CD4-positive, alpha-beta T cell treated with Interferon alpha-2 for 1 hour (primary cell): ENCODE measurements at regions not wholly inside any gene's neighbourhood (a gene's known extent, or its start where the extent isn't known, plus 50 kb on each side); places are given as distances from the start of the nearest gene placed in this dataset.
"Not testable (repeated sequence)": the region's sequence is repeated elsewhere in the genome, so short reads cannot be mapped to it uniquely, and the experiment has no call there.

Source experiments
- DNase-seq, 2 donors: peaks; one replicate each; pipeline ENCODE4 v3.0.0-alpha.2; 2020 to 2022

- DNase-seq: no peak
Measured at GRCh38 chr4:34362654-34363053, 1881.7 kb downstream of the ARAP2 start.

DNA sequence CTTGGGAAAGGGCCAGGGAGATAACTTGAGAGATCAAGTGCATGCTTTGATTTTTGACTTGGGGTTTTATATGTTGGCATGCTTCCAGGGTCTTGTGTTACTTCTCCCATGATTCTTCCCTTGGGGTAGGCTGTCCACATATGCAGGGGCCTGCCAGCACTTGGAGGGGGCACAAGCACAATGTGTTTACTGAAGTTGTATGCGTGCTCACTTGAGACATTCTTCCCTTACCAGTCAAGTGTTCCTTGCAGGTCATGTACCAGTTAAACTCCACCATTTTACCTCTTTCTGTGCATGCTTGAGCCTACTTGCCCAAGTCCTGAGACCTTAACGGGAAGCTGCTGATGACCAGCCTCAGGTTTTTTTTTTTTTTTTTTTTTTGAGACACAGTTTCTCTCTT, 1880.5 kb downstream of the ARAP2 start:
- DNase-seq: no peak

GRCh38 chr4:34365946-34366345, 1878.4 kb downstream of the ARAP2 start:
- no peak for DNase-seq

GRCh38 chr4:34371676-34372075, 1872.6 kb downstream of the ARAP2 start:
- no peak for DNase-seq

DNA sequence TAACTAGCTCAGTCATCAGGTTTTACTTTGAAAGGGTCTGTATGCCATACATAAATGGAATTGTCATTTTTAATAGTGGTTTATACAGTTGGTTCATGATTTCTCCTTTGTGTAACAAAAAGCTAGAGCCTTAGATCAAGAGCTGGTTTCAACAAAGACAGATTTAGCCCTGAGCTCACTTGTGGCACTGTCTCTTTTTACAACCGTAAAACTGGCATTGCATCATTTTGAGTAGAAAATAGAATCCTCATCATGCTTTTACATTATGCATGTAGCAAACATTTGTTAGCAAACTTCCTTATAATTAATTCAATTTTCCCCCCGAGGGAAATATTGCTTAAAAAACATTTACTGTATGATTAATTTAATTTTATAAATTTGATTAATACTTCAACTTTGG, 1871.5 kb downstream of the ARAP2 start:
- no peak for DNase-seq

DNA sequence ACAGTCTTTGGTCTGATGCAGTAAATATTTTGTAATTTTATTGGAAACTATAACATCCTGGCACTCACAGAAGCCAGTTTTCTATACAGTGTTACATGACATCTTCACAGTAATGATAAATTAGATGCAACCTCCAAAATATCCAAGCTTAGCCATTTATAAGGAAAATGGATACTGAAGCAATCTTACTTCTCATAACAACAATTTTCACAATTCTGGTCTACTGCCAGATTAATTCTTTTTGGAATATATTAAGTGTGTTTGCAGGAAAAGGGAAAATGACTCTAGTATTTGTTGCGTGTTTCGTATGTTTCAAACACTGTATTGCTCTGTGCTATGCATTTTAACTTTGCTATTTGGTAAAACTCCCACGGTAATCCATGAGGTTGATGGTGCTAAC, 1870.9 kb downstream of the ARAP2 start:
- DNase-seq: no peak

DNA sequence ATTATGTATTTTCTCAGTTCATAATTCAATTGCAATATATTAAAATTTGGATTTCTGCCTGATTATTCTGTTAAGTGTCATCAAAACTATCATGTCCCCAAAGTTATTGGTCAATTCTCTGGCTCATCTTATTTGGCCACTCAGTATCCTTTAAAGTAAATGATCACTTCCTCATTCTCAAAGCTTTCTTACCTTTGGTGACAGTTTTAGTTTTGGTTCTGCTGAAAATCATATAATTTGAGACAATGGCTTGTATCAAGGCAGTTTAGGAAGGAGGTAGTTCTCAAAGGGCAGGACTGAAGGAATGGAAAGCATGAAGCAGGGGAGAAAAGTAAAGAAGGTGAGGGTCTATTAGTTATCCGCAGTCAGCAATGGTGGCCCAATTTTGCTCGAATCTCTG, 1832.1 kb downstream of the ARAP2 start:
- no peak for DNase-seq

GRCh38 chr4:34412911-34413310, 1831.4 kb downstream of the ARAP2 start:
- DNase-seq: no peak

DNA sequence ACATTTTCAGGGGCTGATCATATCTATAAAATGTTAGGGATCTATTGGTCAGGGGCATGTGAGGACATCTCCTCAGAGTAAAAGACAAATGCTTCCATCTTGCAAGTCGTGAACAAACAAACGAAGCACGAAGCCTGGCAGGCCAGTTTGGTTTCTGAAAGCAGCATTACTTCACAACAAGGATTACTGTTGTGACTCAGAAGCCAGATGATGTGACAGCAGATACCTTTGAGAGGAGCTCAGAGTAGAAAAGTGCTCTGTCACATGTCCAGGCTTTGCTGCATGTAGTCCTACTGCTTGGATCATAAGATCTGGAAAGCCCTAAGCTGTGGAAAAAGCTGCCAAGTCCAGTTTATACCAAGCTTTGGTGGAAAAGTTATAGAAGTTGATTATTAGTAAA, 1827.2 kb downstream of the ARAP2 start:
- no peak for DNase-seq

GRCh38 chr4:34419871-34420270, 1824.4 kb downstream of the ARAP2 start:
- no peak for DNase-seq

GRCh38 chr4:34422472-34423175, 1821.7 kb downstream of the ARAP2 start:
- no peak for DNase-seq

- DNase-seq: no peak
Measured at GRCh38 chr4:34432706-34433105, 1811.6 kb downstream of the ARAP2 start.

- DNase-seq: not testable (repeated sequence)
Measured at GRCh38 chr4:34434377-34434776, 1809.9 kb downstream of the ARAP2 start.

DNA sequence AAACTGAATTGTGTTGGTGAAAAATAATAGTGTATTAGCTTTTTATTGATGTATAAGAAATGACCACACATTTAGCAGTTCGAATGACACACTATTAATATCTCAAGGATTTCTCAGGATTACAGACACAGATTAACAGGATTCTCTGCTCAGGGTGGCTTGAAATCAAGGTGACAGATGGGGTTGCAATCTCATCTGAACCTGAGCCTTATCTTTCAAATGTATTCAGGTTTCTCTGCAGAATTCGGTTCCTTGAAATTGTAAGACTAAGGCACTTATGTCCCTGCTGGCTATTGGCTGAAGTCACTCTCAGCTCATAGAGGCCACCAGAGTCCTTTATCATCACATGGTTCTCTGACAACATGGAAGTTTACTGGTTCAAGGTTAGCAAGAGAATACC, 1780.1 kb downstream of the ARAP2 start:
- DNase-seq: no peak

- no peak for DNase-seq
Measured at GRCh38 chr4:34466411-34466810, 1777.9 kb downstream of the ARAP2 start.

DNA sequence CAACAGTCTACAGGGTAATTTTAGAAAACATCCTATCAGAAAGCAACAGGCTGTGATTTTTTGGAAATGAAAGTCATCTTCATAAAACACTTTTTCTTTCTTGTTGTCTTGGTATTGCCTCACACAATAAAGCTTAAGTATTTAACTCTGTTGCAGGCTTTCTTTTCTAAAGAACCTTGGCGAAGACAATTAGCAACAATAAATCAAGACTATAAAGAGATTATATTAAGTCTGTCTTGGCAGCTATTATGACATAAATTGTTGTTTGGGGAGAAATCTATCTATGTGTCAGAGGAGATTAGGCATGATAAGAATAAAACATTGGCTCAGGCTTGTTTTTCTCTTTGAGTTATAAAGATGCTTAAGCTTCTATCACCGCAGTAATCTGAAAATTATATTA, 1774.8 kb downstream of the ARAP2 start:
- no peak for DNase-seq

- no peak for DNase-seq
Measured at GRCh38 chr4:34485252-34485651, 1759.1 kb downstream of the ARAP2 start.

GRCh38 chr4:34486461-34487363, 1757.6 kb downstream of the ARAP2 start:
- no peak for DNase-seq

DNA sequence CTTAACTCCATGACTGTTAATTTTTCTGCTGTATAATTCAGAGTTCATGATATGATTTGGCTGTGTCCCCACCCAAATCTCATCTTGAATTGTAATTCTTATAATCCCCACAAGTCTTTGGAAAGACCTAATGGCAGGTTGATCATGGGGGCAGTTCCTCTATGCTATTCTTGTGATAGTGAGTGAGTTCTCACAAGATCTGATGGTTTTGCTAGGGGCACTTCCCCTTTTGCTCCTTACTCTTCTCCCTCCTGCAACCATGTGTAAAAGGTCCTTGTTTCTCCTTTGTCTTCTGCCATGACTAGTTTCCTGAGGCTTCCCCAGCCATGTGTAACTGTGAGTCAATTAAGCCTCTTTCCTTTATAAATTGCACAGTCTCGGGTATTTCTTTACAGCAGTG, 1751.9 kb downstream of the ARAP2 start:
- no peak for DNase-seq

- no peak for DNase-seq
Measured at GRCh38 chr4:34502086-34502485, 1742.2 kb downstream of the ARAP2 start.

GRCh38 chr4:34504731-34505130, 1739.6 kb downstream of the ARAP2 start:
- not testable (repeated sequence) for DNase-seq

- DNase-seq: not testable (repeated sequence)
Measured at GRCh38 chr4:34506511-34507092, 1737.7 kb downstream of the ARAP2 start.

DNA sequence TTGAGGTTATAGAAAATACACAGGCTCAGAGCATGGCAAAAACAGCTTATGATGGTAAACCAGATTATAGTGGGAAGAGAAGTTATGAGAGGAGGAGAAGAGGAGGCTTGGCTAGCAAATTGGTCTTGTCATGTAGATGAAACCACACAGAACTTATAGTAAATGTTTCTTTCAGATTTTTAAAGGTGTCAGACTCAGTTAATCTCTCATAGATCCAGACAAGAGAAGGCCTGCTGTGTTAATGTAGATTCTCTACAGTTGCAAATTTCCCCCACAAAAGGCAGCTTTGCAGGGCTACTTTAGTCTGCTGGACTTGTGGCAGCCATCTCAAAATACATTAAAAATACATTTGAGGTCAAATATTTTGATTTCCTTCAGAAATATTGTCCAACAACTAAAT, 1731.7 kb downstream of the ARAP2 start:
- DNase-seq: no peak

- no peak for DNase-seq
Measured at GRCh38 chr4:34516524-34516923, 1727.8 kb downstream of the ARAP2 start.
